IMR-90 (cell line): ENCODE measurements at regions not wholly inside any gene's neighbourhood (a gene's known extent, or its start where the extent isn't known, plus 50 kb on each side); places are given as distances from the start of the nearest gene placed in this dataset.

ENCODE experiments used
- ATAC-seq: fragments of 200-7000 bp; cut with Tn5 transposase; 2 replicates; pipeline ENCODE4 v1.9.1; 2020; ENCODE audit warnings: low read depth, mild to moderate bottlenecking, moderate library complexity
- BruUV-seq: library from RNA; stranded (reverse); fragments of 400-500 nt; replicated peaks from 2 replicates; lab custom pipeline; 2021; lab: Mats Ljungman, UMichigan
- CTCF ChIA-PET: fragments of 300-600 bp; formaldehyde crosslinking; extraction: SDS; loops from one replicate; lab custom pipeline; 2021; ENCODE audit warnings: antibody characterized with exemption; lab: Yijun Ruan, JAX
- POLR2A ChIA-PET: fragments of 300-600 bp; sonication (Branson Sonifier 250); formaldehyde crosslinking; loops from one replicate; lab custom pipeline; 2022; ENCODE audit warnings: antibody characterized with exemption; ENCODE audit not compliant: unreplicated experiment; lab: Charles Lee
- DNase-seq: peaks from one replicate; pipeline ENCODE4 v3.0.0; 2013
- H2AFZ ChIP-seq: replicated peaks from 2 replicates; pipeline ENCODE3; 2013; ENCODE audit warnings: low read length, mild to moderate bottlenecking; ENCODE audit not compliant: poor library complexity
- H2AK5ac ChIP-seq: 2 replicates; pipeline ENCODE4 v1.6.1; 2013; ENCODE audit warnings: low read depth, low read length, inconsistent platforms
- H2AK9ac ChIP-seq: replicated peaks from 2 replicates; pipeline ENCODE3; 2013; ENCODE audit warnings: mild to moderate bottlenecking, low read depth, low read length, moderate library complexity; ENCODE audit not compliant: poor library complexity
- H2BK120ac ChIP-seq: 2 replicates; pipeline ENCODE4 v1.6.1; 2013; ENCODE audit warnings: low read depth, low read length, inconsistent platforms
- H2BK15ac ChIP-seq: 3 replicates; pipeline ENCODE4 v1.6.1; 2013; ENCODE audit warnings: low read depth, low read length, inconsistent platforms
- H2BK20ac ChIP-seq: 2 replicates; pipeline ENCODE4 v1.6.1; 2013; ENCODE audit warnings: low read depth, mild to moderate bottlenecking, inconsistent platforms, low read length, moderate library complexity
- H2BK5ac ChIP-seq: 2 replicates; pipeline ENCODE4 v1.6.1; 2013; ENCODE audit warnings: mild to moderate bottlenecking, low read depth, low read length, inconsistent platforms; ENCODE audit not compliant: poor library complexity, severe bottlenecking
- H3K14ac ChIP-seq: replicated peaks from 2 replicates; pipeline ENCODE4 v1.6.1; 2013; ENCODE audit warnings: low read depth, low read length, inconsistent platforms
- H3K18ac ChIP-seq: 2 replicates; pipeline ENCODE4 v1.6.1; 2013; ENCODE audit warnings: low read depth, low read length, control low read depth
- H3K23ac ChIP-seq: 2 replicates; pipeline ENCODE4 v1.6.1; 2013; ENCODE audit warnings: low read depth, low read length, inconsistent platforms
- H3K27ac ChIP-seq: 2 replicates; pipeline ENCODE4 v1.5.1; 2013; ENCODE audit warnings: mild to moderate bottlenecking, control low read depth, low read length; ENCODE audit not compliant: insufficient read depth
- H3K27me3 ChIP-seq: 2 replicates; pipeline ENCODE4 v1.6.1; 2013; ENCODE audit warnings: low read length; ENCODE audit not compliant: control insufficient read depth, insufficient read depth
- H3K36me3 ChIP-seq: 2 replicates; pipeline ENCODE4 v1.6.1; 2013; ENCODE audit warnings: low read length, mixed read lengths; ENCODE audit not compliant: control insufficient read depth, insufficient read depth
- H3K4ac ChIP-seq: 2 replicates; pipeline ENCODE4 v1.6.1; 2013; ENCODE audit warnings: low read depth, low read length, inconsistent platforms
- H3K4me1 ChIP-seq: 2 replicates; pipeline ENCODE4 v1.6.1; 2013; ENCODE audit warnings: low read length, mixed read lengths; ENCODE audit not compliant: control insufficient read depth, insufficient read depth
- H3K4me2 ChIP-seq: 2 replicates; pipeline ENCODE4 v1.6.1; 2013; ENCODE audit warnings: low read depth, mild to moderate bottlenecking, control low read depth, low read length, moderate library complexity
- H3K4me3 ChIP-seq: 2 replicates; pipeline ENCODE4 v1.5.1; 2013; ENCODE audit warnings: low read depth, mild to moderate bottlenecking, control low read depth, low read length, moderate library complexity; ENCODE audit not compliant: insufficient read depth
- H3K56ac ChIP-seq: 2 replicates; pipeline ENCODE4 v1.6.1; 2013; ENCODE audit warnings: low read length, inconsistent platforms; ENCODE audit not compliant: insufficient read depth; ENCODE audit errors: extremely low read depth
- H3K79me1 ChIP-seq, 2 experiments: 2 replicates each; pipeline ENCODE4 v1.6.1; 2013; ENCODE audit warnings: low read length in 2 of 2, inconsistent platforms in 1 of 2, low read depth in 1 of 2
- H3K9ac ChIP-seq: 2 replicates; pipeline ENCODE4 v1.6.1; 2013; ENCODE audit warnings: low read depth, low read length, control low read depth
- H3K9me1 ChIP-seq: 2 replicates; pipeline ENCODE4 v1.6.1; 2013; ENCODE audit warnings: low read length, inconsistent platforms; ENCODE audit not compliant: insufficient read depth
- H3K9me3 ChIP-seq: 2 replicates; pipeline ENCODE4 v1.6.1; 2013; ENCODE audit warnings: low read length; ENCODE audit not compliant: control insufficient read depth, insufficient read depth
- H4K20me1 ChIP-seq: 2 replicates; pipeline ENCODE4 v1.6.1; 2013; ENCODE audit warnings: low read length, inconsistent platforms; ENCODE audit not compliant: insufficient read depth
- H4K5ac ChIP-seq: 2 replicates; pipeline ENCODE4 v1.6.1; 2013; ENCODE audit warnings: mild to moderate bottlenecking, low read depth, low read length, control low read depth
- H4K8ac ChIP-seq, 2 experiments: 2 replicates each; pipeline ENCODE4 v1.6.1; 2013; ENCODE audit warnings: low read depth in 2 of 2, low read length in 2 of 2, control low read depth in 1 of 2, inconsistent platforms in 1 of 2
- H4K91ac ChIP-seq: 2 replicates; pipeline ENCODE4 v1.6.1; 2013; ENCODE audit warnings: low read depth, low read length, inconsistent platforms; ENCODE audit not compliant: insufficient read depth
- BHLHE40 ChIP-seq: fragments of 150-350 bp; IDR thresholded peaks from 2 replicates; pipeline ENCODE4 v1.6.1; 2016; ENCODE audit warnings: mild to moderate bottlenecking, low read depth, low read length
- CEBPB ChIP-seq: IDR thresholded peaks from 2 replicates; pipeline ENCODE4 v1.6.1; 2012; ENCODE audit warnings: low read depth, low read length, improper control_type of control experiment
- CHD1 ChIP-seq: IDR thresholded peaks from 2 replicates; pipeline ENCODE4 v1.6.1; 2012; ENCODE audit warnings: low read depth, low read length, improper control_type of control experiment
- FOS ChIP-seq: fragments of 150-350 bp; IDR thresholded peaks from 2 replicates; pipeline ENCODE4 v1.6.1; 2016; ENCODE audit warnings: low read depth, low read length
- MAFK ChIP-seq: IDR thresholded peaks from 2 replicates; pipeline ENCODE4 v1.6.1; 2012; ENCODE audit warnings: low read depth, low read length, improper control_type of control experiment
- MAZ ChIP-seq: IDR thresholded peaks from 2 replicates; pipeline ENCODE4 v1.6.1; 2012; ENCODE audit warnings: low read depth, mild to moderate bottlenecking, low read length, improper control_type of control experiment, moderate library complexity, borderline replicate concordance
- MXI1 ChIP-seq: IDR thresholded peaks from 2 replicates; pipeline ENCODE4 v1.6.1; 2012; ENCODE audit warnings: low read depth, mild to moderate bottlenecking, low read length, moderate library complexity, borderline replicate concordance
- NFE2L2 ChIP-seq: fragments of 150-350 bp; IDR thresholded peaks from 2 replicates; pipeline ENCODE4 v1.6.1; 2016; ENCODE audit warnings: low read depth, mild to moderate bottlenecking, low read length
- POLR2A ChIP-seq: IDR thresholded peaks from 2 replicates; pipeline ENCODE4 v1.6.1; 2012; ENCODE audit warnings: mild to moderate bottlenecking, low read depth, low read length
- RAD21 ChIP-seq: IDR thresholded peaks from 2 replicates; pipeline ENCODE4 v1.6.1; 2012; ENCODE audit warnings: low read length, improper control_type of control experiment
- RCOR1 ChIP-seq: IDR thresholded peaks from 2 replicates; pipeline ENCODE4 v1.6.1; 2012; ENCODE audit warnings: mild to moderate bottlenecking, low read length, improper control_type of control experiment; ENCODE audit not compliant: insufficient replicate concordance
- RFX5 ChIP-seq: IDR thresholded peaks from 2 replicates; pipeline ENCODE4 v1.8.0; 2012; ENCODE audit warnings: low read depth, mild to moderate bottlenecking, low read length, moderate library complexity
- SMC3 ChIP-seq: fragments of 150-350 bp; IDR thresholded peaks from 2 replicates; pipeline ENCODE4 v1.6.1; 2016; ENCODE audit warnings: low read depth, mild to moderate bottlenecking, antibody characterized with exemption, low read length, moderate library complexity
- WGBS, 2 experiments: methylation state at CpG; one replicate each; pipeline versions ENCODE4 v1.1.5 to v1.1.7; 2013; ENCODE audit warnings: missing lambda C conversion rate in 2 of 2; ENCODE audit not compliant: insufficient read length in 1 of 2; ENCODE audit errors: extremely low coverage in 2 of 2; 5-methylcytosine and 5-hydroxymethylcytosine counted together
- dilution Hi-C: fragments of 300-500 bp; cut with HindIII; formaldehyde crosslinking; loops from one replicate; pipeline ENCODE4 v1.14.3; 2018; ENCODE audit warnings: low sequenced_read_pairs; ENCODE audit not compliant: unreplicated experiment
- in situ Hi-C: fragments of 300-500 bp; cut with MboI; formaldehyde crosslinking; loops from 3 replicates; pipeline ENCODE4 v1.14.3; 2019; ENCODE audit warnings: low sequenced_read_pairs, inconsistent platforms, mixed read lengths
- intact Hi-C: fragments of 100-400 bp; cut with micrococcal nuclease; formaldehyde crosslinking; loops from 2 replicates; pipeline ENCODE4 v1.10.0; 2022
- TF ChIP-seq, protein P1 (sequence below): fragments of 150-350 bp; IDR thresholded peaks from 2 replicates; pipeline ENCODE4 v1.6.1; 2017; ENCODE audit warnings: mild to moderate bottlenecking, antibody characterized with exemption, low read length, low read depth
- TF ChIP-seq, protein P2 (sequence below): conservative IDR thresholded peaks from 2 replicates; pipeline ENCODE4 v1.5.1; 2012; ENCODE audit warnings: mild to moderate bottlenecking, low read depth, low read length, improper control_type of control experiment
- TF ChIP-seq, protein P3 (sequence below): fragments of 150-350 bp; IDR thresholded peaks from 2 replicates; pipeline ENCODE4 v1.6.1; 2016; ENCODE audit warnings: low read depth, mild to moderate bottlenecking, low read length, moderate library complexity, borderline replicate concordance

DNA sequence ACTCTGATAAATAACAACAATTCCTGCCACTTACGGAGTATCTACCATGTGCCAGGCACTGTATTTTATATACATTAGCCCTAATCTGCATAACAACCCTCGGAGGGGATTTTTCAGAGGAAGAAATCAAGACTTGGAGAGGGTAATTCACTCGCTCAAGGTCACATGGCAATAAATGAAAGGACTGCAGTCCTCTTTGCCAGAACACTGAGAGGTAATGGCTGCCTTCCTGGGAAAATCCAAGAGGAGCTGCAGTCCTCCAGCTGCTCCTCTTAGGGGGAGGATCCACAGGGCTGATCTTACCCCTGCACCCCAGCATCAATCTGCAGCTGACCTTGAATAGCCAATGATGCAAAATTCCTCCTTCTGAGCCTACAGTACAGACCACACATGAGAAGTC lies 114.1 kb upstream of the RPL38 start:
- no peak for TF ChIP-seq MAZ
- TF ChIP-seq CHD1 = no peak
- TF ChIP-seq POLR2A = no peak
- TF ChIP-seq BHLHE40 = no peak
- TF ChIP-seq CEBPB = no peak
- no peak for TF ChIP-seq FOS
- TF ChIP-seq, protein P1, sequence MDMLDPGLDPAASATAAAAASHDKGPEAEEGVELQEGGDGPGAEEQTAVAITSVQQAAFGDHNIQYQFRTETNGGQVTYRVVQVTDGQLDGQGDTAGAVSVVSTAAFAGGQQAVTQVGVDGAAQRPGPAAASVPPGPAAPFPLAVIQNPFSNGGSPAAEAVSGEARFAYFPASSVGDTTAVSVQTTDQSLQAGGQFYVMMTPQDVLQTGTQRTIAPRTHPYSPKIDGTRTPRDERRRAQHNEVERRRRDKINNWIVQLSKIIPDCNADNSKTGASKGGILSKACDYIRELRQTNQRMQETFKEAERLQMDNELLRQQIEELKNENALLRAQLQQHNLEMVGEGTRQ = no peak
- TF ChIP-seq, protein P2, sequence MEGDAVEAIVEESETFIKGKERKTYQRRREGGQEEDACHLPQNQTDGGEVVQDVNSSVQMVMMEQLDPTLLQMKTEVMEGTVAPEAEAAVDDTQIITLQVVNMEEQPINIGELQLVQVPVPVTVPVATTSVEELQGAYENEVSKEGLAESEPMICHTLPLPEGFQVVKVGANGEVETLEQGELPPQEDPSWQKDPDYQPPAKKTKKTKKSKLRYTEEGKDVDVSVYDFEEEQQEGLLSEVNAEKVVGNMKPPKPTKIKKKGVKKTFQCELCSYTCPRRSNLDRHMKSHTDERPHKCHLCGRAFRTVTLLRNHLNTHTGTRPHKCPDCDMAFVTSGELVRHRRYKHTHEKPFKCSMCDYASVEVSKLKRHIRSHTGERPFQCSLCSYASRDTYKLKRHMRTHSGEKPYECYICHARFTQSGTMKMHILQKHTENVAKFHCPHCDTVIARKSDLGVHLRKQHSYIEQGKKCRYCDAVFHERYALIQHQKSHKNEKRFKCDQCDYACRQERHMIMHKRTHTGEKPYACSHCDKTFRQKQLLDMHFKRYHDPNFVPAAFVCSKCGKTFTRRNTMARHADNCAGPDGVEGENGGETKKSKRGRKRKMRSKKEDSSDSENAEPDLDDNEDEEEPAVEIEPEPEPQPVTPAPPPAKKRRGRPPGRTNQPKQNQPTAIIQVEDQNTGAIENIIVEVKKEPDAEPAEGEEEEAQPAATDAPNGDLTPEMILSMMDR = no peak
- no peak for TF ChIP-seq RAD21
- TF ChIP-seq, protein P3, sequence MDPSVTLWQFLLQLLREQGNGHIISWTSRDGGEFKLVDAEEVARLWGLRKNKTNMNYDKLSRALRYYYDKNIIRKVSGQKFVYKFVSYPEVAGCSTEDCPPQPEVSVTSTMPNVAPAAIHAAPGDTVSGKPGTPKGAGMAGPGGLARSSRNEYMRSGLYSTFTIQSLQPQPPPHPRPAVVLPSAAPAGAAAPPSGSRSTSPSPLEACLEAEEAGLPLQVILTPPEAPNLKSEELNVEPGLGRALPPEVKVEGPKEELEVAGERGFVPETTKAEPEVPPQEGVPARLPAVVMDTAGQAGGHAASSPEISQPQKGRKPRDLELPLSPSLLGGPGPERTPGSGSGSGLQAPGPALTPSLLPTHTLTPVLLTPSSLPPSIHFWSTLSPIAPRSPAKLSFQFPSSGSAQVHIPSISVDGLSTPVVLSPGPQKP = no peak
- no peak for TF ChIP-seq MAFK
- no peak for TF ChIP-seq RCOR1
- no peak for TF ChIP-seq MXI1
- no peak for TF ChIP-seq SMC3
- no peak for TF ChIP-seq RFX5
- TF ChIP-seq NFE2L2 = no peak
- Histone ChIP-seq H3K4me2 (no peak overlapping the region), H3K18ac (no peak overlapping the region), H2AFZ (no peak overlapping the region), H2BK5ac (no peak overlapping the region), H3K14ac (no peak overlapping the region), H3K27ac (no peak overlapping the region), H4K5ac (no peak overlapping the region), H2AK5ac (no peak overlapping the region), H3K4ac (no peak overlapping the region), H4K8ac (no peak overlapping the region), H2BK20ac (no peak overlapping the region), H3K9me1 (no peaks in the 10 kb centered on the region), H4K20me1 (no peaks in the 10 kb centered on the region), H4K91ac (no peak overlapping the region), H2BK120ac (no peak overlapping the region), H2AK9ac (no peak overlapping the region), H3K23ac (no peak overlapping the region), H3K4me3 (no peak overlapping the region), H2BK15ac (no peak overlapping the region), H3K36me3 (no peaks in the 10 kb centered on the region), H3K79me1 (no peaks in the 10 kb centered on the region), H3K27me3 (no peaks in the 10 kb centered on the region), H3K56ac (no peak overlapping the region), H3K9ac (no peak overlapping the region), H3K9me3 (peaks cover 30% of the 10 kb centered on the region), H3K4me1 (no peaks in the 10 kb centered on the region)
- ChIA-PET POLR2A (no interaction called here), CTCF (no interaction called here)
- no TSS peak for BruUV-seq
- in situ Hi-C loops = loop anchor here (10.0 to 25.0 kb wide), 2 partner anchors 65 to 202 kb away; no protein-coding TSS in a partner anchor
- intact Hi-C loops = no loop called here
- ATAC-seq (no peak), DNase-seq (no peak)
- 60% methylated on average over 1 of the region's 3 CpGs; no CpG with 5 or more reads in 1 of the 2 experiments for WGBS, 2 experiments
- dilution Hi-C loops = no loop called here
